Heart right ventricle (tissue), 16 donors: ENCODE measurements at regions not wholly inside any gene's neighbourhood (a gene's known extent, or its start where the extent isn't known, plus 50 kb on each side); places are given as distances from the start of the nearest gene placed in this dataset.

ENCODE experiments used
- ATAC-seq, 8 donors: fragments of 200-7000 bp; cut with Tn5 transposase; one replicate each; pipeline ENCODE4 v1.9.1; 2020; ENCODE audit warnings: mild to moderate bottlenecking in 8 of 8, moderate library complexity in 8 of 8, moderate number of reproducible peaks in 1 of 8
- DNase-seq, 2 donors: peaks; one replicate each; pipeline ENCODE4 v3.0.0-alpha.2; 2020
- H3K27ac ChIP-seq, 10 donors: fragments of 200-600 bp; sonication (generic) in 2 of 10; one replicate each; pipeline versions ENCODE4 v1.5.0 to v1.8.0; 2020 to 2022; ENCODE audit warnings: mild to moderate bottlenecking in 3 of 10
- H3K27me3 ChIP-seq, 7 donors: fragments of 200-600 bp; one replicate each; pipeline ENCODE4 v1.8.0; 2021 to 2022; ENCODE audit warnings: mild to moderate bottlenecking in 2 of 7
- H3K36me3 ChIP-seq, 9 donors: fragments of 200-600 bp; sonication (generic) in 1 of 9; one replicate each; pipeline versions ENCODE4 v1.5.0 to v1.8.0; 2020 to 2022; ENCODE audit warnings: mild to moderate bottlenecking in 2 of 9
- H3K4me1 ChIP-seq, 9 donors: fragments of 200-600 bp; sonication (generic) in 1 of 9; one replicate each; pipeline versions ENCODE4 v1.5.0 to v1.8.0; 2020 to 2022; ENCODE audit warnings: mild to moderate bottlenecking in 4 of 9
- H3K4me3 ChIP-seq, 10 donors: fragments of 200-600 bp; sonication (generic) in 2 of 10; one replicate each; pipeline versions ENCODE4 v1.5.0 to v1.8.0; 2020 to 2022; ENCODE audit warnings: mild to moderate bottlenecking in 7 of 10, moderate library complexity in 2 of 10
- H3K9me3 ChIP-seq, 11 donors: fragments of 200-600 bp in 10 of 11; sonication (generic) in 2 of 11; one replicate each; pipeline versions ENCODE4 v1.5.0 to v1.8.0; 2013 to 2022; ENCODE audit warnings: mild to moderate bottlenecking in 2 of 11, control low read depth in 1 of 11, moderate library complexity in 1 of 11
- WGBS, 2 donors: extraction: QIAGEN DNeasy Blood & Tissue Kit; methylation state at CpG; one replicate each; pipeline ENCODE4 v1.1.7; 2013; ENCODE audit warnings: inconsistent platforms in 1 of 2; 5-methylcytosine and 5-hydroxymethylcytosine counted together
- intact Hi-C, 10 donors: fragments of 100-400 bp; cut with DNase I; formaldehyde crosslinking; loops; one replicate each; pipeline versions ENCODE4 v1.11.1 to v1.14.2; 2022
- TF ChIP-seq, protein P1 (sequence below), 9 donors: fragments of 200-600 bp; sonication (generic) in 2 of 9; IDR thresholded peaks; one replicate each; pipeline versions ENCODE4 v1.5.0 to v1.8.0; 2021 to 2022; ENCODE audit warnings: antibody characterized with exemption in 9 of 9, mild to moderate bottlenecking in 5 of 9, moderate library complexity in 1 of 9
- donor health status: Arrhythmogenic right ventricular cardiomyopathy.
- donor health status: ischemic (EF 13 %, LVEDD 7.1; RV severe dilation, severe dysfunction).
- donor health status: healthy with polysubstance abuse.
- donor health status: DM: no; HTN: yes; CAD: no.
- donor health status: DM: no; HTN: no; CAD: no.
- donor health status: ischemic (EF 25% LVEDD 6.9; RV normal size, moderate dysfunction).
- donor health status: ischemic (EF 25% LVEDD 5.7; RV mildly dilated, moderate dysfunction).
- donor health status: healthy.
- donor health status: DM: yes; HTN: yes; CAD: no.
- donor health status: Ischemic cardiomyopathy.
- donor health status: ischemic (EF 35%, LVEDD 5.7; RV mildly dilated, moderate dysfunction).
- donor health status: nonischemic (EF 11% LVEDD 7.7; RV severe dilation, severe dysfunction).
- donor health status: DM: yes; HTN: yes; CAD: no.
- donor health status: PGD.
- donor health status: ischemic (EF 29% LVEDD 5.4; RV normal size, mild dysfunction).
- donor health status: nonischemic (EF 23%, LVEDD 6.1; RV moderate dilation, normal function).

DNA sequence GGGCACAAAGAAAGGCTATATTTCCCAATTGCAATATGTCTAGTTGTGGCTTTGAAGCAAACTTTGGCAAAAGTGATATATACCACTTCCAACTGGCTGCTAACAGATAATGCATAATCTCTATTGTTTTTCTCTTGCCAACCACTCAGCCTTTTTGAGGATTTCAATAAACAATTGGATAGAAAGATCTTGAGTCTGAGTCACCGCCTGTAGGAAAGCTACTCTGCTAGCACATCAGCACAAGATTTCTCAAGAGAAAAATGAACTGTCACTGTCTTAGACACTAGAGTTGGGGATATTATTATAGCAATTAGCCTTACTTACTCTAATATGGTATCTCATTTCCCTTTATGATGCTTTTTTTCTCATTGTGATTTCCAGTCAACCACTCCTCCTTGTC is 119.7 kb downstream of the SST start:
- intact Hi-C loops: no loop called here
- H3K36me3 ChIP-seq: no peaks in the 10 kb centered on the region
- H3K9me3 ChIP-seq: no peaks in the 10 kb centered on the region
- TF ChIP-seq, protein P1, sequence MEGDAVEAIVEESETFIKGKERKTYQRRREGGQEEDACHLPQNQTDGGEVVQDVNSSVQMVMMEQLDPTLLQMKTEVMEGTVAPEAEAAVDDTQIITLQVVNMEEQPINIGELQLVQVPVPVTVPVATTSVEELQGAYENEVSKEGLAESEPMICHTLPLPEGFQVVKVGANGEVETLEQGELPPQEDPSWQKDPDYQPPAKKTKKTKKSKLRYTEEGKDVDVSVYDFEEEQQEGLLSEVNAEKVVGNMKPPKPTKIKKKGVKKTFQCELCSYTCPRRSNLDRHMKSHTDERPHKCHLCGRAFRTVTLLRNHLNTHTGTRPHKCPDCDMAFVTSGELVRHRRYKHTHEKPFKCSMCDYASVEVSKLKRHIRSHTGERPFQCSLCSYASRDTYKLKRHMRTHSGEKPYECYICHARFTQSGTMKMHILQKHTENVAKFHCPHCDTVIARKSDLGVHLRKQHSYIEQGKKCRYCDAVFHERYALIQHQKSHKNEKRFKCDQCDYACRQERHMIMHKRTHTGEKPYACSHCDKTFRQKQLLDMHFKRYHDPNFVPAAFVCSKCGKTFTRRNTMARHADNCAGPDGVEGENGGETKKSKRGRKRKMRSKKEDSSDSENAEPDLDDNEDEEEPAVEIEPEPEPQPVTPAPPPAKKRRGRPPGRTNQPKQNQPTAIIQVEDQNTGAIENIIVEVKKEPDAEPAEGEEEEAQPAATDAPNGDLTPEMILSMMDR (IDR thresholded peaks at IDR 0.05): no peak
- DNase-seq: no peak
- WGBS, 2 donors: 92 to 96% methylated on average over 1 of the region's 1 CpG
- no peak overlapping the region for H3K4me3 ChIP-seq
- H3K4me1 ChIP-seq: no peaks in the 10 kb centered on the region
- no peak overlapping the region for H3K27ac ChIP-seq
- H3K27me3 ChIP-seq: peaks cover 0 to 5% (median 0%) of the 10 kb centered on the region in 7 donors
- no peak for ATAC-seq

DNA sequence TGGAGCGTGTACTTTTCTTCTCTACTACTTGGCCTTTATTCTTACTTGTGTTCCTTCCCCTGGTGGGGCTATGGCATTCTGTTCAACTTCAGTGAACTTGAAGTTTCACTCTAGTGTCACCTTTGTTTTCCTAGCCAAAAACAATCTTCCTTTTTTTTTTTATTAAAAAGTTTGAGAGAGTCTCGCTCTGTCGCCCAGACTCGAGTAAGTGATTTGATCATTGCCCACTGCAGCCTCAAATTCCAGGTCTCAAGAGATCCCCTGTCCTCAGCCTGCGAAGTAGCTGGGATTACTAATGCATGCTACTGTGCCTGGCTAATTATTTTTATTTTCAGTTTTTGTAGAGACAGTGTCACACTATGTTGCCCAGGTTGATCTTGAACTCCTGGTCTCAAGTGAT is 124.8 kb downstream of the SST start:
- H3K36me3 ChIP-seq: no peaks in the 10 kb centered on the region
- WGBS, 2 donors: 89 to 91% methylated on average over 5 of the region's 5 CpGs
- peaks cover 0 to 5% (median 0%) of the 10 kb centered on the region in 7 donors for H3K27me3 ChIP-seq
- H3K9me3 ChIP-seq: peaks cover 0 to 5% (median 0%) of the 10 kb centered on the region in 11 donors
- TF ChIP-seq, protein P1 (IDR thresholded peaks at IDR 0.05): no peak
- intact Hi-C loops: no loop called here
- no peak for ATAC-seq
- no peak overlapping the region for H3K27ac ChIP-seq
- no peak overlapping the region for H3K4me3 ChIP-seq
- H3K4me1 ChIP-seq: no peaks in the 10 kb centered on the region
- no peak for DNase-seq

DNA sequence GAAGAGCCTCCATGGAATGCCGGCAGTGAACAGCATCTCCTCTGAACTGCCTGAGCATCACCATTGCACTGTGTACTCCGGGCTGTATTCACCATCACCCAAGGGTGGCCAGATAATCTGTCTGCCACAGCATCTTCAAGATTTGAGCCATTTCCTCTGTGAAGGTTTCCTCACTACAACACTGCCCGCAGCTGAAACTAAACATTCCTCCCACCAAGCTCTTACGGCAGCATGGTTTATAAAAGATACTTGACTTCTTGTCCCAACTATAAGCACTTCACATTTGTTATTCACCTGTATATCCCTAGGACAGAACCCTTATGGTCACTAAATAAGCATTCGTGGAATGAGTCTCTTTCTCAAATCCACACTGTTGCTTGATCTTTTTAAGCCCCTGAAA is 125.9 kb downstream of the SST start:
- no peak overlapping the region for H3K27ac ChIP-seq
- DNase-seq (no peak), ATAC-seq (no peak)
- no peak overlapping the region for H3K4me3 ChIP-seq
- peaks cover 0 to 5% (median 0%) of the 10 kb centered on the region in 11 donors for H3K9me3 ChIP-seq
- intact Hi-C loops: no loop called here
- H3K27me3 ChIP-seq: peaks cover 0 to 5% (median 0%) of the 10 kb centered on the region in 7 donors
- TF ChIP-seq, protein P1 (IDR thresholded peaks at IDR 0.05): no peak
- WGBS, 2 donors: 88 to 97% methylated on average over 5 of the region's 5 CpGs
- H3K4me1 ChIP-seq: no peaks in the 10 kb centered on the region
- H3K36me3 ChIP-seq: no peaks in the 10 kb centered on the region

DNA sequence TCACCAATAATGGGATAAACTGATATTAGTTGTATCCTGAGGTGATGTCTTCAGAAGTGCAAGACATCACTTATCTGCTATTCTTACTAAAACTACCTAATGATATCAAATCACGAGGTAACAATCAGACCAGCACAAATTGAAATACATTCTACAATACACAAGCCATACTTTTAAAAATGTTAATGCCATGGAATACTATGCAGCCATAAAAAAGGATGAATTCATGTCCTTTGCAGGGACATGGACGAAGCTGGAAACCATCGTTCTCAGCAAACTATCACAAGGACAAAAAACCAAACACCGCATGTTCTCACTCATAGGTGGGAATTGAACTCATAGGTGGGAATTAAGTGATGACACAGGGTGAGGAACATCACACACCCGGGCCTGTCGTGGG is 129.3 kb downstream of the SST start:
- no peak for DNase-seq
- WGBS, 2 donors: 78 to 84% methylated on average over 6 of the region's 6 CpGs
- H3K27ac ChIP-seq: no peak overlapping the region
- H3K9me3 ChIP-seq: peaks cover 0 to 5% (median 0%) of the 10 kb centered on the region in 11 donors
- intact Hi-C loops: no loop called here
- TF ChIP-seq, protein P1 (IDR thresholded peaks at IDR 0.05): no peak
- ATAC-seq: no peak
- H3K4me3 ChIP-seq: no peak overlapping the region
- H3K36me3 ChIP-seq: no peaks in the 10 kb centered on the region
- no peaks in the 10 kb centered on the region for H3K27me3 ChIP-seq
- no peaks in the 10 kb centered on the region for H3K4me1 ChIP-seq
